Suprapubic skin (tissue), 4 donors: ENCODE measurements at regions not wholly inside any gene's neighbourhood (a gene's known extent, or its start where the extent isn't known, plus 50 kb on each side); places are given as distances from the start of the nearest gene placed in this dataset.
A peak's percentile ranks its signal among the peaks of the same experiment; 100 is the strongest.

Experiments
- DNase-seq, 2 donors: peaks; one replicate each; pipeline ENCODE4 v3.0.0-alpha.2; 2019; ENCODE audit warnings: low spot score in 2 of 2
- H3K27ac ChIP-seq: fragments of 200-600 bp; sonication (generic); one replicate; pipeline ENCODE4 v1.5.1; 2019
- H3K27me3 ChIP-seq: fragments of 200-600 bp; sonication (generic); one replicate; pipeline ENCODE4 v1.5.1; 2019
- H3K36me3 ChIP-seq: fragments of 200-600 bp; sonication (generic); one replicate; pipeline ENCODE4 v1.5.1; 2019
- H3K4me1 ChIP-seq: fragments of 200-600 bp; sonication (generic); one replicate; pipeline ENCODE4 v1.5.1; 2019
- H3K4me3 ChIP-seq: fragments of 200-600 bp; sonication (generic); one replicate; pipeline ENCODE4 v1.5.1; 2019; ENCODE audit warnings: mild to moderate bottlenecking
- H3K9me3 ChIP-seq: fragments of 200-600 bp; sonication (generic); one replicate; pipeline ENCODE4 v1.5.1; 2019
- EP300 ChIP-seq: sonication (generic); formaldehyde crosslinking; IDR thresholded peaks from one replicate; pipeline ENCODE4 v1.6.1; 2017; ENCODE audit warnings: antibody characterized with exemption
- POLR2A ChIP-seq, 2 donors: fragments of 450-650 bp; IDR thresholded peaks; one replicate each; pipeline ENCODE4 v1.6.1; 2017; ENCODE audit warnings: antibody characterized with exemption in 2 of 2, mild to moderate bottlenecking in 2 of 2, moderate library complexity in 2 of 2
- POLR2AphosphoS5 ChIP-seq, 3 donors: sonication (generic); formaldehyde crosslinking; IDR thresholded peaks; one replicate each; pipeline ENCODE4 v1.6.1; 2017; ENCODE audit warnings: antibody characterized with exemption in 3 of 3
- WGBS: methylation state at CpG from one replicate; pipeline ENCODE4 v1.1.5; 2018; 5-methylcytosine and 5-hydroxymethylcytosine counted together
- TF ChIP-seq, protein P1 (sequence below), 2 donors: fragments of 200-600 bp in 1 of 2; fragments of 450-650 bp in 1 of 2; sonication (generic) in 1 of 2; IDR thresholded peaks; one replicate each; pipeline ENCODE4 v1.5.1; 2016 to 2019; ENCODE audit warnings: antibody characterized with exemption in 2 of 2, mild to moderate bottlenecking in 1 of 2, moderate library complexity in 1 of 2

DNA sequence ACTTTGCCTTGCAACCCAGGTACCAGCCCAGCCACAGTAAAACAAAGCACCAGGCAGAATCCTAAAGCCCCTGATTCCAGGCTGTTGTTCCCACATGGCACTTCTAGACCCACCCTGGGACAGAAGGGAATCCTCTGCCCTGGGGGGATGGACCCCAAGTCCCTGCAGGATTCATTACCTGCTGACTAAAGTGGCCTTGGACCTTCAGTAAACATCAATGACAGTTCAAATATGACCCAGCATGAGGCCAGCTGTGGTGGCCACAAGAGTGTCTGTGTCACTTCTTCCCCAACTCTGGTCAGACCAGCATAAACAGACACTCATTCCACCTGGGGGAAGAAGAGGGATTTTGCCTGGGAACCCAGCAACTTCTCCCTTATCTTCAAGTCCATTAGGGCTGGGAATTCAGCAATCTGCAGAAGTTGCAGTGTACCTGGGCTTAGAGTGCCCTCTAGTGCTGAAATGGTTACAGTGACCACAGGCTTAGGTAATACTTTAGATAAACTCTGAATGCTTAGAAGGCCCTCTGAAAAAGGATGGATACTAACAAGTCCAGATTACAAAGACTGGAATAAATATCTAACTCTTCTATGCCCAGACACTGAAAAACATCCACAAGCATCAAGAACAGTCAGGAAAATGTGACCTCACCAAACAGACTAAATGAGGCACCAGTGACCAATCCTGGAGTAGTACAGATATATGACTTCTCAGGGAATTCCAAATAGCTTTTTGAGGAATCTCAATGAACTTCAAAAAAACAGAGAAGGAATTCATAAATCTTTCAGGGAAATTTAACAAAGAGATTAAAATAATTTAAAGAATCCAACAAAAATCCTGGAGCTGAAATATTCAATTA is 108.5 kb upstream of the TMEM168 start:
- no peaks in the 10 kb centered on the region for H3K9me3 ChIP-seq
- no peaks in the 10 kb centered on the region for H3K4me1 ChIP-seq
- no peak for TF ChIP-seq EP300
- TF ChIP-seq, protein P1, sequence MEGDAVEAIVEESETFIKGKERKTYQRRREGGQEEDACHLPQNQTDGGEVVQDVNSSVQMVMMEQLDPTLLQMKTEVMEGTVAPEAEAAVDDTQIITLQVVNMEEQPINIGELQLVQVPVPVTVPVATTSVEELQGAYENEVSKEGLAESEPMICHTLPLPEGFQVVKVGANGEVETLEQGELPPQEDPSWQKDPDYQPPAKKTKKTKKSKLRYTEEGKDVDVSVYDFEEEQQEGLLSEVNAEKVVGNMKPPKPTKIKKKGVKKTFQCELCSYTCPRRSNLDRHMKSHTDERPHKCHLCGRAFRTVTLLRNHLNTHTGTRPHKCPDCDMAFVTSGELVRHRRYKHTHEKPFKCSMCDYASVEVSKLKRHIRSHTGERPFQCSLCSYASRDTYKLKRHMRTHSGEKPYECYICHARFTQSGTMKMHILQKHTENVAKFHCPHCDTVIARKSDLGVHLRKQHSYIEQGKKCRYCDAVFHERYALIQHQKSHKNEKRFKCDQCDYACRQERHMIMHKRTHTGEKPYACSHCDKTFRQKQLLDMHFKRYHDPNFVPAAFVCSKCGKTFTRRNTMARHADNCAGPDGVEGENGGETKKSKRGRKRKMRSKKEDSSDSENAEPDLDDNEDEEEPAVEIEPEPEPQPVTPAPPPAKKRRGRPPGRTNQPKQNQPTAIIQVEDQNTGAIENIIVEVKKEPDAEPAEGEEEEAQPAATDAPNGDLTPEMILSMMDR (IDR thresholded peaks at IDR 0.05): peak; percentile 35 to 48
- H3K27ac ChIP-seq: no peak overlapping the region
- H3K36me3 ChIP-seq: peaks cover 9% of the 10 kb centered on the region
- no peak overlapping the region for H3K4me3 ChIP-seq
- DNase-seq: no peak
- H3K27me3 ChIP-seq: no peaks in the 10 kb centered on the region

DNA sequence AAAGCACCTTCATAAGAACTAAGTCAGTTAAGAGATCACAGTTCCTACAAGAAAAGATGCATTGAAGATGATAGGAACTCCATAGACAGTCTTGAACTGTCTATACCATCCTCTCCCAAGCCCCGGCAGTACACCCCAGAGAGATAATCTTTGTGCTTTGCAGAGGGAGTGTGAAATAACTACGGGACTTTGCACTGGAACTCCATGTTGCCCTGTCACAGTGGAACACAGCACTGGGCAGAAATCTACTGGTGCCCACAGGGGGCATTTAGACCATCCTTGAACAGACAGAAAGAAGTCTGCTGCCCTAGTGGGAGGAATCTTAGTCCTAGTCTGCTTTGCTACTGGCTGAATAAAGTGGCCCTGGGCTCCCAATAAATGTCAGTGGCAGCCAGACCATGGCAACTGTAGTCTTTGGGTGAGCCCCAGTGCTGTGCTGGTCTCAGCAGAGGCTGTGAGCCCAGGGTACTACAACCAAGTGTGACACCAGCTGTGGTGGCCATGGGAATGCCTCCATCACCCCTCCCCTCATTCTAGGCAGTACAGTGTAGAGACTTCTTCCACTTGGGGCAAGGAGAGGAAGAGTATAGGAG is 107.7 kb upstream of the TMEM168 start:
- Histone ChIP-seq H3K36me3 (peaks cover 14% of the 10 kb centered on the region), H3K27me3 (no peaks in the 10 kb centered on the region), H3K4me1 (no peaks in the 10 kb centered on the region), H3K27ac (no peak overlapping the region), H3K4me3 (no peak overlapping the region), H3K9me3 (no peaks in the 10 kb centered on the region)
- WGBS: 93% methylated on average over 2 of the region's 2 CpGs
- DNase-seq: no peak
- TF ChIP-seq POLR2A (IDR thresholded peaks at IDR 0.05) (no peak), POLR2AphosphoS5 (IDR thresholded peaks at IDR 0.05) (no peak), EP300 (no peak)
- TF ChIP-seq, protein P1 (IDR thresholded peaks at IDR 0.05): no peak

DNA sequence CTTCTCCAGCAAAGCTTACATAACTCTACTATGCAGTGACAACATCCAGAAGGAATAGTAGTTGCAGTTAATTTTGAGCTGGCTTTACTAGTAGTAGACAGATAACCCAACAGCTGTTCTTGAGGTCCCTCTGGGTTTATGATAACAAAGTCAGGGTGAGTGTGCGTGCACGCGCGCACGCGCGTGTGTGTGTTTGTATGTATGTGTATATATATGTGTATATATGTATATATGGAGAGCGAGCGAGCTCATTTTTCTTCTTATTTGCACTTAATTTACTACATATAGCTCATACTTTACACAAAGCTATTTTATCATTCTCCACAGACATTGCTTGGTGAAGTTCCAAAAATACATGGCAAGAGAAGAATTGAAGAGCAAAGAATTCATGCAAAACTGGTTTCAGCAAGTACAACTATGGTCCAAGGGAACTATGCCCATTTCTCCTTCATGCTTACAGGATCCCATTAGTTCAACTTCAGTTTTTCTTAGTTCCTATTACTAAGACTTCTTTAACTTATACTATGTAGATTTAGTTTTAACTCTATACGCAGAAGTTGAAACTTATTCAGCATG is 105.9 kb upstream of the TMEM168 start:
- 96% methylated on average over 10 of the region's 10 CpGs for WGBS
- no peak for TF ChIP-seq EP300
- TF ChIP-seq POLR2A (IDR thresholded peaks at IDR 0.05): no peak
- TF ChIP-seq, protein P1 (IDR thresholded peaks at IDR 0.05): no peak
- no peak for TF ChIP-seq POLR2AphosphoS5 (IDR thresholded peaks at IDR 0.05)
- Histone ChIP-seq H3K36me3 (peaks cover 14% of the 10 kb centered on the region), H3K27me3 (no peaks in the 10 kb centered on the region), H3K9me3 (no peaks in the 10 kb centered on the region), H3K4me3 (no peak overlapping the region), H3K27ac (no peak overlapping the region), H3K4me1 (no peaks in the 10 kb centered on the region)
- no peak for DNase-seq

DNA sequence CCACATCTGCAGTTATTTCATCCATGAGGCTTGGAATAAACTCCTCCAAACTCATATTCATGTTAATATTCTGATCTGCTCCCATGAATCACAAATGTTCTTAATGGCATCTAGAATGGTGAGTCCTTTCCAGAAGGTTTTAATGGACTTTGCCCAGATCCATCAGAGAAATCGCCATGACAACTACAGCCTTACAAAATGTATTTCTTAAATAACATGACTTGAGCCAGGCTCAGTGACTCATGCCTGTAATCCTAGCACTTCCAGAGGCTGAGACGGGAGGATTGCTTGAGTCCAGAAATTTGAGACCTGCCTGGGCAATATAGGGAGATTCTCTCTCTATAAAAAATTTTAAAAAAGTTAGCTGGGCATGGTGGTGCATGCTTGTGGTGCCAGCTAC is 102.1 kb upstream of the TMEM168 start:
- H3K4me3 ChIP-seq: no peak overlapping the region
- 92% methylated on average over 2 of the region's 2 CpGs for WGBS
- no peak for DNase-seq
- no peak overlapping the region for H3K27ac ChIP-seq
- TF ChIP-seq POLR2A (IDR thresholded peaks at IDR 0.05) (no peak), POLR2AphosphoS5 (IDR thresholded peaks at IDR 0.05) (no peak), EP300 (no peak)
- TF ChIP-seq, protein P1 (IDR thresholded peaks at IDR 0.05): no peak
- no peaks in the 10 kb centered on the region for H3K4me1 ChIP-seq
- peaks cover 14% of the 10 kb centered on the region for H3K36me3 ChIP-seq
- no peaks in the 10 kb centered on the region for H3K27me3 ChIP-seq
- no peaks in the 10 kb centered on the region for H3K9me3 ChIP-seq

DNA sequence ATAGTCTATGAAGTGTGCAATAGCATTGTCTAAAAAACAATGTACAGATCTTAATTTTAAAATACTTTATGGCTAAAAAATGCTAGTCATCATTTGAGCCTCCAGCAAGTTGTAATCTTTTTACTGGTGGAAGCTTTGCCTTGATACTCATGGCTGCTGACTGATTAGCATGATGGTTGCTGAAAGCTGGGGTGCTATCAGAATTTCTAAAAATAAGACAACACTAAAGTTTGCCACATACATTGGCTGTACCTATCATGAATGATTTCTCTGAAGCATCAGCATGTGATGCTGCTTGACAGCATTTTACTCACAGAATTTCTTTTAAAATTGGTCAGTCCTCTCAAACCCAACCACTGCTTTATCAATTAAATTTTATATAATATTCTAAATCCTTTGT is 101.5 kb upstream of the TMEM168 start:
- TF ChIP-seq, protein P1 (IDR thresholded peaks at IDR 0.05): no peak
- TF ChIP-seq POLR2A (IDR thresholded peaks at IDR 0.05): no peak
- no peak for TF ChIP-seq EP300
- no peak for TF ChIP-seq POLR2AphosphoS5 (IDR thresholded peaks at IDR 0.05)
- no peak for DNase-seq
- no peak overlapping the region for H3K27ac ChIP-seq
- no peaks in the 10 kb centered on the region for H3K9me3 ChIP-seq
- peaks cover 14% of the 10 kb centered on the region for H3K36me3 ChIP-seq
- H3K27me3 ChIP-seq: no peaks in the 10 kb centered on the region
- H3K4me1 ChIP-seq: no peaks in the 10 kb centered on the region
- no peak overlapping the region for H3K4me3 ChIP-seq
